GM18508 (cell line): ENCODE measurements at regions not wholly inside any gene's neighbourhood (a gene's known extent, or its start where the extent isn't known, plus 50 kb on each side); places are given as distances from the start of the nearest gene placed in this dataset.
"Not testable (repeated sequence)": the region's sequence is repeated elsewhere in the genome, so short reads cannot be mapped to it uniquely, and the experiment has no call there.

Experiments used
- ATAC-seq: cut with Tn5 transposase; IDR thresholded peaks from one replicate; pipeline ENCODE4 v1.9.1; 2021; ENCODE audit warnings: moderate number of reproducible peaks; ENCODE audit not compliant: insufficient read depth, unreplicated experiment

- ATAC-seq: no peak
Observed at GRCh38 chr6:168819546-168819945, 378.6 kb downstream of the SMOC2 start.

GRCh38 chr6:168817558-168818159, 376.7 kb downstream of the SMOC2 start:
- no peak for ATAC-seq

- no peak for ATAC-seq
Observed at GRCh38 chr6:168815229-168815628, 374.2 kb downstream of the SMOC2 start.

- ATAC-seq: no peak
Observed at GRCh38 chr6:168808232-168808631, 367.2 kb downstream of the SMOC2 start.

- ATAC-seq: no peak
Observed at GRCh38 chr6:168804331-168804730, 363.3 kb downstream of the SMOC2 start.

- no peak for ATAC-seq
Observed at GRCh38 chr6:168803874-168804273, 362.9 kb downstream of the SMOC2 start.

GRCh38 chr6:168799067-168799466, 358.1 kb downstream of the SMOC2 start:
- no peak for ATAC-seq

GRCh38 chr6:168796106-168796505, 355.1 kb downstream of the SMOC2 start:
- no peak for ATAC-seq

GRCh38 chr6:168795611-168796010, 354.6 kb downstream of the SMOC2 start:
- not testable (repeated sequence) for ATAC-seq

GRCh38 chr6:168794491-168794890, 353.5 kb downstream of the SMOC2 start:
- ATAC-seq: no peak

GRCh38 chr6:168793649-168794048, 352.7 kb downstream of the SMOC2 start:
- no peak for ATAC-seq

GRCh38 chr6:168791917-168792316, 350.9 kb downstream of the SMOC2 start:
- ATAC-seq: no peak

GRCh38 chr6:168789699-168790098, 348.7 kb downstream of the SMOC2 start:
- ATAC-seq: no peak

GRCh38 chr6:168785720-168786511, 344.9 kb downstream of the SMOC2 start:
- ATAC-seq: no peak

GRCh38 chr6:168784426-168784825, 343.4 kb downstream of the SMOC2 start:
- no peak for ATAC-seq

GRCh38 chr6:168783720-168784119, 342.7 kb downstream of the SMOC2 start:
- ATAC-seq: no peak

- ATAC-seq: no peak
Observed at GRCh38 chr6:168782187-168782751, 341.3 kb downstream of the SMOC2 start.

GRCh38 chr6:168778201-168778600, 337.2 kb downstream of the SMOC2 start:
- ATAC-seq: no peak

GRCh38 chr6:168774381-168774780, 333.4 kb downstream of the SMOC2 start:
- ATAC-seq: no peak

- ATAC-seq: no peak
Observed at GRCh38 chr6:168773788-168774187, 332.8 kb downstream of the SMOC2 start.

GRCh38 chr6:168765752-168766151, 324.8 kb downstream of the SMOC2 start:
- no peak for ATAC-seq
